Trophoblast cell (in vitro differentiated cells and primary cell): ENCODE measurements at regions not wholly inside any gene's neighbourhood (a gene's known extent, or its start where the extent isn't known, plus 50 kb on each side); places are given as distances from the start of the nearest gene placed in this dataset.

Experiments used
- DNase-seq, 2 donors: peaks; one replicate each; pipeline ENCODE4 v3.0.0-alpha.2; 2016
- H2AFZ ChIP-seq: 2 replicates; pipeline ENCODE4 v1.6.1; 2013; ENCODE audit warnings: low read length, moderate library complexity, mild to moderate bottlenecking; ENCODE audit not compliant: insufficient read depth, poor library complexity
- H2AK5ac ChIP-seq: 2 replicates; pipeline ENCODE4 v1.6.1; 2013; ENCODE audit warnings: mild to moderate bottlenecking, low read length
- H2BK120ac ChIP-seq: 2 replicates; pipeline ENCODE4 v1.6.1; 2013; ENCODE audit warnings: low read length, mild to moderate bottlenecking, moderate library complexity; ENCODE audit not compliant: insufficient read depth, poor library complexity
- H2BK12ac ChIP-seq: 2 replicates; pipeline ENCODE4 v1.6.1; 2013; ENCODE audit warnings: mild to moderate bottlenecking, low read length, moderate library complexity
- H2BK5ac ChIP-seq: 2 replicates; pipeline ENCODE4 v1.6.1; 2013; ENCODE audit warnings: low read length, low read depth, moderate library complexity, mild to moderate bottlenecking; ENCODE audit not compliant: poor library complexity
- H3K14ac ChIP-seq: 2 replicates; pipeline ENCODE4 v1.6.1; 2013; ENCODE audit warnings: mild to moderate bottlenecking, low read length
- H3K18ac ChIP-seq: 2 replicates; pipeline ENCODE4 v1.6.1; 2013; ENCODE audit warnings: mild to moderate bottlenecking, low read length
- H3K23ac ChIP-seq: 2 replicates; pipeline ENCODE4 v1.6.1; 2013; ENCODE audit warnings: low read length
- H3K27ac ChIP-seq: 2 replicates; pipeline ENCODE4 v1.5.1; 2013; ENCODE audit warnings: low read depth, mild to moderate bottlenecking, inconsistent platforms, low read length, moderate library complexity
- H3K27me3 ChIP-seq: 2 replicates; pipeline ENCODE4 v1.6.1; 2013; ENCODE audit warnings: inconsistent platforms, mild to moderate bottlenecking, low read length, moderate library complexity; ENCODE audit not compliant: insufficient read depth
- H3K36me3 ChIP-seq, 2 experiments: 1 replicate in 1 of 2; 2 replicates in 1 of 2; pipeline ENCODE4 v1.6.1; 2013; ENCODE audit warnings: low read length in 2 of 2, mild to moderate bottlenecking in 2 of 2, moderate library complexity in 1 of 2; ENCODE audit not compliant: insufficient read depth in 2 of 2, control insufficient read depth in 1 of 2
- H3K4ac ChIP-seq: 2 replicates; pipeline ENCODE4 v1.6.1; 2013; ENCODE audit warnings: low read depth, mild to moderate bottlenecking, low read length, moderate library complexity
- H3K4me1 ChIP-seq, 2 experiments: 1 replicate in 1 of 2; 2 replicates in 1 of 2; pipeline ENCODE4 v1.6.1; 2013; ENCODE audit warnings: low read length in 2 of 2, mild to moderate bottlenecking in 2 of 2, moderate library complexity in 1 of 2; ENCODE audit not compliant: insufficient read depth in 2 of 2, control insufficient read depth in 1 of 2
- H3K4me2 ChIP-seq: 2 replicates; pipeline ENCODE4 v1.6.1; 2013; ENCODE audit warnings: inconsistent platforms, mild to moderate bottlenecking, low read length, moderate library complexity
- H3K4me3 ChIP-seq: 2 replicates; pipeline ENCODE4 v1.5.1; 2013; ENCODE audit warnings: mild to moderate bottlenecking, low read depth, low read length, inconsistent platforms
- H3K79me1 ChIP-seq: one replicate; pipeline ENCODE4 v1.6.1; 2013; ENCODE audit warnings: low read length
- H3K79me2 ChIP-seq: 2 replicates; pipeline ENCODE4 v1.6.1; 2013; ENCODE audit warnings: low read length, mild to moderate bottlenecking; ENCODE audit not compliant: control insufficient read depth, insufficient read depth, poor library complexity
- H3K9ac ChIP-seq: 2 replicates; pipeline ENCODE4 v1.6.1; 2013; ENCODE audit warnings: mild to moderate bottlenecking, low read length
- H3K9me3 ChIP-seq: 2 replicates; pipeline ENCODE4 v1.6.1; 2013; ENCODE audit warnings: low read depth, mild to moderate bottlenecking, control low read depth, inconsistent platforms, low read length; ENCODE audit not compliant: insufficient read depth
- H4K12ac ChIP-seq: 2 replicates; pipeline ENCODE4 v1.6.1; 2013; ENCODE audit warnings: low read depth, mild to moderate bottlenecking, low read length, moderate library complexity
- H4K8ac ChIP-seq: 2 replicates; pipeline ENCODE4 v1.6.1; 2013; ENCODE audit warnings: low read depth, mild to moderate bottlenecking, low read length, moderate library complexity
- H4K91ac ChIP-seq: one replicate; pipeline ENCODE4 v1.6.1; 2013; ENCODE audit warnings: low read depth, mild to moderate bottlenecking, low read length, moderate library complexity
- WGBS: extraction: QIAGEN DNeasy Blood & Tissue Kit; methylation state at CpG from one replicate; pipeline ENCODE4 v1.1.7; 2013; ENCODE audit warnings: missing lambda C conversion rate; ENCODE audit not compliant: insufficient read length, insufficient coverage; ENCODE audit errors: extremely low coverage; 5-methylcytosine and 5-hydroxymethylcytosine counted together

GRCh38 chr6:164106345-164106769 is 691.8 kb downstream of the QKI start:
- Histone ChIP-seq H3K4me2 (no peak overlapping the region), H3K4ac (no peak overlapping the region), H3K23ac (no peak overlapping the region), H3K4me3 (no peak overlapping the region), H3K4me1 (peaks cover 0 to 2% of the 10 kb centered on the region in 2 experiments), H3K27me3 (no peaks in the 10 kb centered on the region), H3K9ac (no peak overlapping the region), H2AFZ (no peak overlapping the region), H3K9me3 (peaks cover 2% of the 10 kb centered on the region), H3K79me2 (no peaks in the 10 kb centered on the region), H3K27ac (no peak overlapping the region), H4K91ac (no peak overlapping the region), H3K79me1 (no peaks in the 10 kb centered on the region), H4K8ac (no peak overlapping the region), H2AK5ac (no peak overlapping the region), H2BK5ac (no peak overlapping the region), H4K12ac (no peak overlapping the region), H2BK120ac (no peak overlapping the region), H3K36me3 (no peaks in the 10 kb centered on the region), H2BK12ac (no peak overlapping the region), H3K18ac (no peak overlapping the region), H3K14ac (no peak overlapping the region)
- peak in 1 of 2 donors; percentile 20 for DNase-seq
- WGBS: no CpG with 5 or more reads among the region's 17 CpGs

- DNase-seq: no peak
- Histone ChIP-seq H3K36me3 (no peaks in the 10 kb centered on the region), H3K9ac (no peak overlapping the region), H2AK5ac (no peak overlapping the region), H2BK5ac (no peak overlapping the region), H3K27me3 (no peaks in the 10 kb centered on the region), H3K27ac (no peak overlapping the region), H3K18ac (no peak overlapping the region), H3K4me2 (no peak overlapping the region), H3K9me3 (peaks cover 2% of the 10 kb centered on the region), H2BK12ac (no peak overlapping the region), H4K12ac (no peak overlapping the region), H3K4ac (no peak overlapping the region), H3K79me1 (no peaks in the 10 kb centered on the region), H4K8ac (no peak overlapping the region), H4K91ac (no peak overlapping the region), H2AFZ (no peak overlapping the region), H3K4me1 (peaks cover 0 to 2% of the 10 kb centered on the region in 2 experiments), H3K23ac (no peak overlapping the region), H3K14ac (no peak overlapping the region), H2BK120ac (no peak overlapping the region), H3K79me2 (no peaks in the 10 kb centered on the region), H3K4me3 (no peak overlapping the region)
- WGBS: no CpG with 5 or more reads among the region's 16 CpGs
Observed at GRCh38 chr6:164105705-164106104, 691.2 kb downstream of the QKI start.

- H2BK120ac ChIP-seq: no peak overlapping the region
- H3K36me3 ChIP-seq: no peaks in the 10 kb centered on the region
- H2BK12ac ChIP-seq: peak overlapping the region; percentile 36
- no peaks in the 10 kb centered on the region for H3K27me3 ChIP-seq
- no peak overlapping the region for H3K27ac ChIP-seq
- H2AK5ac ChIP-seq: no peak overlapping the region
- no peak overlapping the region for H4K91ac ChIP-seq
- no peaks in the 10 kb centered on the region for H3K79me1 ChIP-seq
- H2AFZ ChIP-seq: no peak overlapping the region
- no peaks in the 10 kb centered on the region for H3K79me2 ChIP-seq
- no CpG with 5 or more reads among the region's 4 CpGs for WGBS
- H3K9me3 ChIP-seq: peaks cover 2% of the 10 kb centered on the region
- H3K4me1 ChIP-seq: peaks cover 0 to 2% of the 10 kb centered on the region in 2 experiments
- H3K14ac ChIP-seq: no peak overlapping the region
- DNase-seq: no peak
- H4K12ac ChIP-seq: no peak overlapping the region
- no peak overlapping the region for H3K9ac ChIP-seq
- no peak overlapping the region for H2BK5ac ChIP-seq
- H3K18ac ChIP-seq: no peak overlapping the region
- H3K23ac ChIP-seq: no peak overlapping the region
- H3K4ac ChIP-seq: no peak overlapping the region
- no peak overlapping the region for H4K8ac ChIP-seq
- no peak overlapping the region for H3K4me2 ChIP-seq
- no peak overlapping the region for H3K4me3 ChIP-seq
Observed at GRCh38 chr6:164104432-164104831, 689.9 kb downstream of the QKI start.

- Histone ChIP-seq H2AFZ (no peak overlapping the region), H2AK5ac (no peak overlapping the region), H3K9ac (no peak overlapping the region), H3K79me1 (no peaks in the 10 kb centered on the region), H2BK5ac (no peak overlapping the region), H2BK120ac (no peak overlapping the region), H3K14ac (no peak overlapping the region), H3K79me2 (no peaks in the 10 kb centered on the region), H3K27ac (no peak overlapping the region), H2BK12ac (no peak overlapping the region), H3K27me3 (no peaks in the 10 kb centered on the region), H4K12ac (no peak overlapping the region), H3K4me3 (no peak overlapping the region), H3K4me1 (peaks cover 2 to 4% of the 10 kb centered on the region in 2 experiments), H3K4me2 (no peak overlapping the region), H3K9me3 (peaks cover 2% of the 10 kb centered on the region), H3K36me3 (no peaks in the 10 kb centered on the region), H4K8ac (no peak overlapping the region), H3K18ac (no peak overlapping the region), H3K23ac (no peak overlapping the region), H3K4ac (no peak overlapping the region), H4K91ac (no peak overlapping the region)
- no CpG with 5 or more reads among the region's 4 CpGs for WGBS
- no peak for DNase-seq
Observed at GRCh38 chr6:164102693-164103092, 688.2 kb downstream of the QKI start.
